ENCODE measurements at regions not wholly inside any gene's neighbourhood (a gene's known extent, or its start where the extent isn't known, plus 50 kb on each side); places are given as distances from the start of the nearest gene placed in this dataset.
"Not testable (repeated sequence)": the region's sequence is repeated elsewhere in the genome, so short reads cannot be mapped to it uniquely, and the experiment has no call there.

GRCh38 chr10:34957531-34957930 lies 132.6 kb downstream of the CUL2 start:
- no peak for DNase-seq (ENCODE audit: low read depth)

GRCh38 chr10:34956756-34957155 lies 133.4 kb downstream of the CUL2 start:
- DNase-seq (ENCODE audit: low read depth) = no peak

- DNase-seq (ENCODE audit: low read depth) = no peak
Observed at GRCh38 chr10:34955391-34955790, 134.8 kb downstream of the CUL2 start.

- DNase-seq (ENCODE audit: low read depth) = no peak
Observed at GRCh38 chr10:34954142-34954541, 136.0 kb downstream of the CUL2 start.

- DNase-seq (ENCODE audit: low read depth) = peak; percentile 1
Observed at GRCh38 chr10:34951263-34951887, 136.3 kb upstream of the PARD3 start.

- DNase-seq (ENCODE audit: low read depth) = not testable (repeated sequence)
Observed at GRCh38 chr10:34945951-34946522, 130.9 kb upstream of the PARD3 start.

GRCh38 chr10:34941471-34942357 lies 126.6 kb upstream of the PARD3 start:
- no peak for DNase-seq (ENCODE audit: low read depth)

GRCh38 chr10:34940436-34940835 lies 125.3 kb upstream of the PARD3 start:
- no peak for DNase-seq (ENCODE audit: low read depth)

- no peak for DNase-seq (ENCODE audit: low read depth)
Observed at GRCh38 chr10:34938399-34938670, 123.2 kb upstream of the PARD3 start.

- DNase-seq (ENCODE audit: low read depth) = not testable (repeated sequence)
Observed at GRCh38 chr10:34937643-34938398, 122.7 kb upstream of the PARD3 start.

- DNase-seq (ENCODE audit: low read depth) = no peak
Observed at GRCh38 chr10:34936061-34936460, 121.0 kb upstream of the PARD3 start.

GRCh38 chr10:34933676-34934075 lies 118.6 kb upstream of the PARD3 start:
- DNase-seq (ENCODE audit: low read depth) = no peak

- DNase-seq (ENCODE audit: low read depth) = no peak
Observed at GRCh38 chr10:34932235-34932634, 117.1 kb upstream of the PARD3 start.

- no peak for DNase-seq (ENCODE audit: low read depth)
Observed at GRCh38 chr10:34931216-34931615, 116.1 kb upstream of the PARD3 start.

GRCh38 chr10:34922138-34922537 lies 107.0 kb upstream of the PARD3 start:
- no peak for DNase-seq (ENCODE audit: low read depth)

- DNase-seq (ENCODE audit: low read depth) = no peak
Observed at GRCh38 chr10:34920578-34920977, 105.5 kb upstream of the PARD3 start.

GRCh38 chr10:34918776-34919315 lies 103.8 kb upstream of the PARD3 start:
- DNase-seq (ENCODE audit: low read depth) = no peak

- DNase-seq (ENCODE audit: low read depth) = no peak
Observed at GRCh38 chr10:34918060-34918775, 103.1 kb upstream of the PARD3 start.

- no peak for DNase-seq (ENCODE audit: low read depth)
Observed at GRCh38 chr10:34916314-34916713, 101.2 kb upstream of the PARD3 start.

GRCh38 chr10:34912771-34913170 lies 97.7 kb upstream of the PARD3 start:
- DNase-seq (ENCODE audit: low read depth) = no peak

- DNase-seq (ENCODE audit: low read depth) = no peak
Observed at GRCh38 chr10:34911661-34912205, 96.6 kb upstream of the PARD3 start.
